Dedifferentiated amniotic fluid mesenchymal stem cell (primary cell): ENCODE measurements at regions not wholly inside any gene's neighbourhood (a gene's known extent, or its start where the extent isn't known, plus 50 kb on each side); places are given as distances from the start of the nearest gene placed in this dataset.
"Not testable (repeated sequence)": the region's sequence is repeated elsewhere in the genome, so short reads cannot be mapped to it uniquely, and the experiment has no call there.

ENCODE experiments used
- DNase-seq: peaks from one replicate; pipeline ENCODE4 v3.0.0-alpha.2; 2016; ENCODE audit errors: extremely low spot score

GRCh38 chr2:121132054-121132761 is 152.8 kb downstream of the TFCP2L1 start:
- no peak for DNase-seq

GRCh38 chr2:121132762-121133107 is 152.3 kb downstream of the TFCP2L1 start:
- no peak for DNase-seq

GRCh38 chr2:121133551-121134319 is 151.3 kb downstream of the TFCP2L1 start:
- DNase-seq: no peak

GRCh38 chr2:121134728-121135127 is 150.3 kb downstream of the TFCP2L1 start:
- no peak for DNase-seq

- DNase-seq: no peak
Measured at GRCh38 chr2:121135168-121135853, 149.7 kb downstream of the TFCP2L1 start.

GRCh38 chr2:121136323-121136722 is 148.7 kb downstream of the TFCP2L1 start:
- no peak for DNase-seq

- no peak for DNase-seq
Measured at GRCh38 chr2:121137571-121137970, 147.4 kb downstream of the TFCP2L1 start.

GRCh38 chr2:121140734-121141133 is 144.3 kb downstream of the TFCP2L1 start:
- no peak for DNase-seq

- DNase-seq: no peak
Measured at GRCh38 chr2:121142452-121142851, 142.6 kb downstream of the TFCP2L1 start.

- DNase-seq: no peak
Measured at GRCh38 chr2:121144111-121144510, 140.9 kb downstream of the TFCP2L1 start.

- no peak for DNase-seq
Measured at GRCh38 chr2:121146630-121147029, 138.4 kb downstream of the TFCP2L1 start.

GRCh38 chr2:121147766-121148165 is 137.2 kb downstream of the TFCP2L1 start:
- DNase-seq: no peak

GRCh38 chr2:121148481-121148880 is 136.5 kb downstream of the TFCP2L1 start:
- DNase-seq: no peak

- no peak for DNase-seq
Measured at GRCh38 chr2:121149384-121149783, 135.6 kb downstream of the TFCP2L1 start.

GRCh38 chr2:121150126-121150525 is 134.9 kb downstream of the TFCP2L1 start:
- DNase-seq: no peak

GRCh38 chr2:121150713-121151112 is 134.3 kb downstream of the TFCP2L1 start:
- no peak for DNase-seq

GRCh38 chr2:121151311-121152109 is 133.5 kb downstream of the TFCP2L1 start:
- no peak for DNase-seq

- DNase-seq: no peak
Measured at GRCh38 chr2:121152861-121153260, 132.1 kb downstream of the TFCP2L1 start.

GRCh38 chr2:121153516-121153915 is 131.5 kb downstream of the TFCP2L1 start:
- DNase-seq: no peak

- no peak for DNase-seq
Measured at GRCh38 chr2:121155502-121156056, 129.4 kb downstream of the TFCP2L1 start.

GRCh38 chr2:121157481-121157880 is 127.5 kb downstream of the TFCP2L1 start:
- DNase-seq: not testable (repeated sequence)
